HCT116 (cell line): ENCODE measurements at regions not wholly inside any gene's neighbourhood (a gene's known extent, or its start where the extent isn't known, plus 50 kb on each side); places are given as distances from the start of the nearest gene placed in this dataset.

Experiments used
- ATAC-seq: fragments of 200-7000 bp; cut with Tn5 transposase; 2 replicates; pipeline ENCODE4 v1.9.1; 2020; ENCODE audit warnings: mild to moderate bottlenecking, moderate library complexity
- BruUV-seq: library from RNA; stranded (reverse); fragments of 400-500 nt; replicated peaks from 2 replicates; lab custom pipeline; 2021; lab: Mats Ljungman, UMichigan
- CTCF ChIA-PET: fragments of 300-600 bp; sonication (Branson Sonifier 250); formaldehyde crosslinking; loops from one replicate; lab custom pipeline; 2021; ENCODE audit warnings: antibody characterized with exemption; lab: Charles Lee
- POLR2A ChIA-PET: fragments of 300-600, 350-600 bp; sonication (Branson Sonifier 250); formaldehyde crosslinking; loops from one replicate; lab custom pipeline; 2021; ENCODE audit warnings: antibody characterized with exemption; lab: Charles Lee
- RAD21 ChIA-PET, 2 experiments: fragments of 300-600 bp; sonication (Branson Sonifier 250); formaldehyde crosslinking; loops; one replicate each; lab custom pipeline; 2023; ENCODE audit warnings: low total read pairs in 2 of 2; ENCODE audit not compliant: uncharacterized antibody in 2 of 2, unreplicated experiment in 2 of 2, low non-redundant PET in 1 of 2; lab: Charles Lee
- DNase-seq: peaks from one replicate; pipeline ENCODE4 v3.0.0-alpha.2; 2010; ENCODE audit warnings: low read depth, low spot score
- H2AFZ ChIP-seq: fragments of 200-600 bp; shearing (Covaris generic), sonication (generic); 2 replicates; pipeline ENCODE4 v1.6.1; 2017; ENCODE audit warnings: low read depth, mixed run types, mixed read lengths, antibody characterized with exemption, low read length; ENCODE audit not compliant: poor library complexity, severe bottlenecking
- H3K27ac ChIP-seq: 2 replicates; pipeline ENCODE4 v1.5.1; 2012; ENCODE audit warnings: low read depth, low read length
- H3K27me3 ChIP-seq: fragments of 200-600 bp; sonication (generic); 2 replicates; pipeline ENCODE4 v1.6.1; 2016; ENCODE audit warnings: mixed run types, low read length, mixed read lengths; ENCODE audit not compliant: insufficient read depth
- H3K36me3 ChIP-seq, 2 experiments: fragments of 200-500 bp in 1 of 2; fragments of 200-600 bp in 1 of 2; sonication (Bioruptor generic) in 1 of 2; sonication (generic) in 1 of 2; 2 replicates each; pipeline versions ENCODE4 v1.5.1 to v1.6.1; 2014 to 2016; ENCODE audit warnings: low read length in 2 of 2, inconsistent platforms in 1 of 2, mixed read lengths in 1 of 2, mixed run types in 1 of 2; ENCODE audit not compliant: insufficient read depth in 2 of 2, control insufficient read depth in 1 of 2
- H3K4me1 ChIP-seq, 2 experiments: fragments of 200-600 bp in 1 of 2; sonication (generic) in 1 of 2; 2 replicates each; pipeline versions ENCODE4 v1.5.1 to v1.6.1; 2012 to 2017; ENCODE audit warnings: low read length in 2 of 2, inconsistent platforms in 1 of 2, mild to moderate bottlenecking in 1 of 2, mixed read lengths in 1 of 2, mixed run types in 1 of 2, moderate library complexity in 1 of 2; ENCODE audit not compliant: insufficient read depth in 2 of 2, control insufficient read depth in 1 of 2
- H3K4me2 ChIP-seq: fragments of 200-600 bp; sonication (generic); 2 replicates; pipeline ENCODE4 v1.6.1; 2017; ENCODE audit warnings: mixed run types, low read length, mixed read lengths
- H3K4me3 ChIP-seq, 2 experiments: fragments of 200-600 bp in 1 of 2; sonication (generic) in 1 of 2; replicated peaks in 1 of 2; 2 replicates each; pipeline ENCODE4 v1.5.1; 2011 to 2016; ENCODE audit warnings: low read length in 2 of 2, control low read depth in 1 of 2, low read depth in 1 of 2, mild to moderate bottlenecking in 1 of 2, mixed read lengths in 1 of 2, mixed run types in 1 of 2
- H3K79me2 ChIP-seq: fragments of 200-600 bp; sonication (generic); 2 replicates; pipeline ENCODE4 v1.6.1; 2017; ENCODE audit warnings: mild to moderate bottlenecking, mixed run types, low read length, moderate library complexity, mixed read lengths; ENCODE audit not compliant: insufficient read depth
- H3K9ac ChIP-seq: fragments of 200-600 bp; sonication (generic); 2 replicates; pipeline ENCODE4 v1.6.1; 2016; ENCODE audit warnings: low read length, mixed read lengths
- H3K9me2 ChIP-seq: fragments of 200-600 bp; sonication (generic), shearing (Covaris generic); 2 replicates; pipeline ENCODE4 v1.6.1; 2017; ENCODE audit warnings: mixed run types, mild to moderate bottlenecking, moderate library complexity; ENCODE audit not compliant: insufficient read depth
- H3K9me3 ChIP-seq, 2 experiments: fragments of 200-500 bp in 1 of 2; fragments of 200-600 bp in 1 of 2; sonication (Bioruptor generic) in 1 of 2; sonication (generic) in 1 of 2; 2 replicates each; pipeline ENCODE4 v1.6.1; 2014 to 2017; ENCODE audit warnings: low read length in 2 of 2, mixed read lengths in 2 of 2, inconsistent platforms in 1 of 2, low read depth in 1 of 2, mild to moderate bottlenecking in 1 of 2, mixed run types in 1 of 2, moderate library complexity in 1 of 2; ENCODE audit not compliant: control insufficient read depth in 1 of 2, insufficient read depth in 1 of 2
- H4K20me1 ChIP-seq: fragments of 200-600 bp; sonication (generic), shearing (Covaris generic); 2 replicates; pipeline ENCODE4 v1.6.1; 2017; ENCODE audit warnings: mixed run types, mild to moderate bottlenecking, moderate library complexity; ENCODE audit not compliant: insufficient read depth
- CBX3 ChIP-seq: IDR thresholded peaks from 2 replicates; pipeline ENCODE4 v1.6.1; 2012; ENCODE audit warnings: low read depth
- POLR2A ChIP-seq: IDR thresholded peaks from 2 replicates; pipeline ENCODE4 v1.7.0; 2011; ENCODE audit warnings: borderline replicate concordance; ENCODE audit not compliant: insufficient read depth, insufficient read length; ENCODE audit errors: extremely low read depth
- POLR2AphosphoS5 ChIP-seq: IDR thresholded peaks from 2 replicates; pipeline ENCODE4 v1.6.1; 2011; ENCODE audit warnings: mild to moderate bottlenecking, low read depth, low read length, moderate library complexity
- SRF ChIP-seq: IDR thresholded peaks from 2 replicates; pipeline ENCODE4 v1.6.1; 2012; ENCODE audit warnings: low read depth
- TCF7L2 ChIP-seq: IDR thresholded peaks from 2 replicates; pipeline ENCODE4 v1.7.0; 2011; ENCODE audit warnings: borderline replicate concordance, inconsistent platforms; ENCODE audit not compliant: insufficient read depth, insufficient read length; ENCODE audit errors: extremely low read depth
- ZFX ChIP-seq: fragments of 450-650 bp; IDR thresholded peaks from 2 replicates; pipeline ENCODE4 v1.6.1; 2017
- ZNF274 ChIP-seq: fragments of 200-500 bp; sonication (Bioruptor generic); IDR thresholded peaks from 2 replicates; pipeline ENCODE4 v1.6.1; 2014; ENCODE audit warnings: mild to moderate bottlenecking, low read depth, low read length, inconsistent platforms
- intact Hi-C: fragments of 100-400 bp; cut with micrococcal nuclease; formaldehyde crosslinking; loops from 2 replicates; pipeline ENCODE4 v1.10.0; 2022
- TF ChIP-seq, protein P1 (sequence below): IDR thresholded peaks from 2 replicates; pipeline ENCODE4 v1.6.1; 2012
- TF ChIP-seq, protein P2 (sequence below): IDR thresholded peaks from 2 replicates; pipeline ENCODE4 v1.6.1; 2011; ENCODE audit warnings: mild to moderate bottlenecking, low read length, moderate library complexity; ENCODE audit not compliant: insufficient replicate concordance; ENCODE audit errors: extremely low read depth

DNA sequence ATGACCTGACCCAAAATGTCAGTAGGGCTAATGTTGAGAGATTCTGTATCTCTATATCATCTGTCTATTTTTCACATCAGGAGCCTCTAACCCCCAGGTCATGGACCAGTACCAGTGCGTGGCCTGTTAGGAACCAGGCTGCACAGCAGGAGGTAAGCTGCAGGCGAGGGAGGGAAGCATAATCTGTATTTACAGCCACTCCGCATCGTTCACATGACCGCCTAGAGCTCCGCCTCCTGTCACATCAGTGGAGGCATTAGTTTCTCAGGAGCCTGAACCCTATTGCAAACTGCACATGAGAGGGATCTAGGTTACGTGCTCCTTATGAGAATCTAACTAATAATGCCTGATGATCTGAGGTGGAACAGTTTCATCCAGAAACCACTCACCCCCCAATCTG is 180.6 kb downstream of the RDH14 start:
- no peak overlapping the region for H2AFZ ChIP-seq
- H3K9me2 ChIP-seq: no peaks in the 10 kb centered on the region
- no peaks in the 10 kb centered on the region for H3K36me3 ChIP-seq
- H3K79me2 ChIP-seq: no peaks in the 10 kb centered on the region
- no peaks in the 10 kb centered on the region for H3K4me1 ChIP-seq
- H3K4me2 ChIP-seq: no peak overlapping the region
- no peak overlapping the region for H3K27ac ChIP-seq
- ChIA-PET RAD21 (no interaction called here), CTCF (interaction anchor here (1.9 kb wide), 1 partner anchor 9 kb away, joined by 4 read pairs; no protein-coding TSS in a partner anchor), POLR2A (no interaction called here)
- no peaks in the 10 kb centered on the region for H3K9me3 ChIP-seq
- no peaks in the 10 kb centered on the region for H4K20me1 ChIP-seq
- H3K27me3 ChIP-seq: peaks cover 22% of the 10 kb centered on the region
- no TSS peak for BruUV-seq
- no peak for DNase-seq
- ATAC-seq: peak; percentile 39; the same call in 1 of the 2 replicates
- intact Hi-C loops: loop anchor here (2.0 to 10.0 kb wide), 2 partner anchors 665 to 909 kb away; no protein-coding TSS in a partner anchor
- H3K4me3 ChIP-seq: no peak overlapping the region
- no peak overlapping the region for H3K9ac ChIP-seq
- no peak for TF ChIP-seq TCF7L2
- no peak for TF ChIP-seq POLR2AphosphoS5
- TF ChIP-seq SRF: no peak
- TF ChIP-seq, protein P1, sequence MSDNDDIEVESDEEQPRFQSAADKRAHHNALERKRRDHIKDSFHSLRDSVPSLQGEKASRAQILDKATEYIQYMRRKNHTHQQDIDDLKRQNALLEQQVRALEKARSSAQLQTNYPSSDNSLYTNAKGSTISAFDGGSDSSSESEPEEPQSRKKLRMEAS: no peak
- no peak for TF ChIP-seq ZNF274
- TF ChIP-seq ZFX: no peak
- TF ChIP-seq, protein P2, sequence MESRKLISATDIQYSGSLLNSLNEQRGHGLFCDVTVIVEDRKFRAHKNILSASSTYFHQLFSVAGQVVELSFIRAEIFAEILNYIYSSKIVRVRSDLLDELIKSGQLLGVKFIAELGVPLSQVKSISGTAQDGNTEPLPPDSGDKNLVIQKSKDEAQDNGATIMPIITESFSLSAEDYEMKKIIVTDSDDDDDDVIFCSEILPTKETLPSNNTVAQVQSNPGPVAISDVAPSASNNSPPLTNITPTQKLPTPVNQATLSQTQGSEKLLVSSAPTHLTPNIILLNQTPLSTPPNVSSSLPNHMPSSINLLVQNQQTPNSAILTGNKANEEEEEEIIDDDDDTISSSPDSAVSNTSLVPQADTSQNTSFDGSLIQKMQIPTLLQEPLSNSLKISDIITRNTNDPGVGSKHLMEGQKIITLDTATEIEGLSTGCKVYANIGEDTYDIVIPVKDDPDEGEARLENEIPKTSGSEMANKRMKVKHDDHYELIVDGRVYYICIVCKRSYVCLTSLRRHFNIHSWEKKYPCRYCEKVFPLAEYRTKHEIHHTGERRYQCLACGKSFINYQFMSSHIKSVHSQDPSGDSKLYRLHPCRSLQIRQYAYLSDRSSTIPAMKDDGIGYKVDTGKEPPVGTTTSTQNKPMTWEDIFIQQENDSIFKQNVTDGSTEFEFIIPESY: no peak
- no peak for TF ChIP-seq POLR2A
- TF ChIP-seq CBX3: no peak
